ENCODE measurements at regions not wholly inside any gene's neighbourhood (a gene's known extent, or its start where the extent isn't known, plus 50 kb on each side); places are given as distances from the start of the nearest gene placed in this dataset.

GRCh38 chr3:94734206-94734605, 671.3 kb downstream of the NSUN3 start:
- DNase-seq (ENCODE audit: low read depth): no peak
- no peak for TF ChIP-seq MAX (IDR thresholded peaks at IDR 0.05; ENCODE audit: low read depth, low read length)
- no peak for TF ChIP-seq MYC (IDR thresholded peaks at IDR 0.05; ENCODE audit: low read depth, low read length)
- TF ChIP-seq CTCF (IDR thresholded peaks at IDR 0.05; ENCODE audit: low read depth, low read length): no peak
- TF ChIP-seq POLR2A (IDR thresholded peaks at IDR 0.05; ENCODE audit: extremely low read depth, insufficient read length): no peak
- no peak overlapping the region for H3K4me3 ChIP-seq (ENCODE audit: low read depth, low read length)

GRCh38 chr3:94735354-94735753, 672.5 kb downstream of the NSUN3 start:
- no peak for DNase-seq (ENCODE audit: low read depth)
- no peak for TF ChIP-seq MAX (IDR thresholded peaks at IDR 0.05; ENCODE audit: low read depth, low read length)
- no peak overlapping the region for H3K4me3 ChIP-seq (ENCODE audit: low read depth, low read length)

- DNase-seq (ENCODE audit: low read depth): no peak
- no peak overlapping the region for H3K4me3 ChIP-seq (ENCODE audit: low read depth, low read length)
- TF ChIP-seq MYC (IDR thresholded peaks at IDR 0.05; ENCODE audit: low read depth, low read length): no peak
- no peak for TF ChIP-seq CTCF (IDR thresholded peaks at IDR 0.05; ENCODE audit: low read depth, low read length)
- no peak for TF ChIP-seq MAX (IDR thresholded peaks at IDR 0.05; ENCODE audit: low read depth, low read length)
- no peak for TF ChIP-seq POLR2A (IDR thresholded peaks at IDR 0.05; ENCODE audit: extremely low read depth, insufficient read length)
These were observed 674.3 kb downstream of the NSUN3 start for GRCh38 chr3:94737116-94737515.

- DNase-seq (ENCODE audit: low read depth): no peak
- no peak for TF ChIP-seq POLR2A (IDR thresholded peaks at IDR 0.05; ENCODE audit: extremely low read depth, insufficient read length)
- no peak for TF ChIP-seq MAX (IDR thresholded peaks at IDR 0.05; ENCODE audit: low read depth, low read length)
- no peak for TF ChIP-seq CTCF (IDR thresholded peaks at IDR 0.05; ENCODE audit: low read depth, low read length)
- no peak for TF ChIP-seq MYC (IDR thresholded peaks at IDR 0.05; ENCODE audit: low read depth, low read length)
- H3K4me3 ChIP-seq (ENCODE audit: low read depth, low read length): no peak overlapping the region
These were observed 676.6 kb downstream of the NSUN3 start for GRCh38 chr3:94739420-94739819.

- no peak for DNase-seq (ENCODE audit: low read depth)
- TF ChIP-seq MAX (IDR thresholded peaks at IDR 0.05; ENCODE audit: low read depth, low read length): no peak
- no peak for TF ChIP-seq CTCF (IDR thresholded peaks at IDR 0.05; ENCODE audit: low read depth, low read length)
- no peak for TF ChIP-seq MYC (IDR thresholded peaks at IDR 0.05; ENCODE audit: low read depth, low read length)
- no peak for TF ChIP-seq POLR2A (IDR thresholded peaks at IDR 0.05; ENCODE audit: extremely low read depth, insufficient read length)
- no peak overlapping the region for H3K4me3 ChIP-seq (ENCODE audit: low read depth, low read length)
These were observed 695.9 kb downstream of the NSUN3 start for GRCh38 chr3:94758751-94759150.

GRCh38 chr3:94772402-94772801, 709.5 kb downstream of the NSUN3 start:
- no peak overlapping the region for H3K4me3 ChIP-seq (ENCODE audit: low read depth, low read length)
- DNase-seq (ENCODE audit: low read depth): no peak
- TF ChIP-seq CTCF (IDR thresholded peaks at IDR 0.05; ENCODE audit: low read depth, low read length) (no peak), POLR2A (IDR thresholded peaks at IDR 0.05; ENCODE audit: extremely low read depth, insufficient read length) (no peak), MAX (IDR thresholded peaks at IDR 0.05; ENCODE audit: low read depth, low read length) (no peak), MYC (IDR thresholded peaks at IDR 0.05; ENCODE audit: low read depth, low read length) (no peak)
